ENCODE measurements at regions not wholly inside any gene's neighbourhood (a gene's known extent, or its start where the extent isn't known, plus 50 kb on each side); places are given as distances from the start of the nearest gene placed in this dataset.

DNA sequence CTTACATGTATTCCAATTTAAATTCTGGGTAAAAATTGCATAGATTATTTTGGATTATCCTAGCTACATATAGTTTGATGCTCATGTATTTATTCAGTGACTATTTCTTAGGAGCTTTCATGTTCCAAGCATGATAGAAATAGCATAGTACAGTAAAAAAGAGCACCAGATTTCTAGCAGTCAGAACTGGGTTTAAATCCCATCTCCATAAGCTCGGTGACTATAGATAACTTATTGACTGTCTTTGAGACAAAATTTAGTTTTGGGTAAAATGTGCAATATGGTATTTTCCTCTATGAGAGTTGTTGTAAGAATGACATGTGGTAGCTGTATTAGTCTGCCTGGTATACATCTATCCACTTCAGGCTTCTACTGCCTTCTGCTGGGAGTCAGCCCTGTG, 889.6 kb downstream of the DTWD2 start:
- TF ChIP-seq CTCF (IDR thresholded peaks at IDR 0.05 in 2 of 3, conservative IDR thresholded peaks at IDR 0.05 in 1 of 3; ENCODE audit: control insufficient read depth in 2 of 3, extremely low read depth in 1 of 3, insufficient read depth in 1 of 3, low read depth in 3 of 3, low read length in 3 of 3) = no peak
- TF ChIP-seq EZH2 (IDR thresholded peaks at IDR 0.05; ENCODE audit: borderline replicate concordance, control insufficient read depth, low read depth, low read length) = no peak
- no peak for TF ChIP-seq RAD21 (IDR thresholded peaks at IDR 0.05; ENCODE audit: insufficient read depth, low read depth, low read length)
- no peak for TF ChIP-seq RB1 (IDR thresholded peaks at IDR 0.05; ENCODE audit: borderline replicate concordance)
- no peak for TF ChIP-seq GABPA (IDR thresholded peaks at IDR 0.05; ENCODE audit: low read depth)
- TF ChIP-seq YY1 (IDR thresholded peaks at IDR 0.05; ENCODE audit: low read depth, low read length) = no peak
- TF ChIP-seq PAX8 (IDR thresholded peaks at IDR 0.05) = no peak
- no peak for TF ChIP-seq CREB1 (IDR thresholded peaks at IDR 0.05; ENCODE audit: low read depth)
- TF ChIP-seq NFYB (IDR thresholded peaks at IDR 0.05; ENCODE audit: insufficient read depth, low read depth, low read length) = no peak
- TF ChIP-seq POLR2A (IDR thresholded peaks at IDR 0.05; ENCODE audit: low read depth, low read length) = no peak
- TF ChIP-seq, protein P1, sequence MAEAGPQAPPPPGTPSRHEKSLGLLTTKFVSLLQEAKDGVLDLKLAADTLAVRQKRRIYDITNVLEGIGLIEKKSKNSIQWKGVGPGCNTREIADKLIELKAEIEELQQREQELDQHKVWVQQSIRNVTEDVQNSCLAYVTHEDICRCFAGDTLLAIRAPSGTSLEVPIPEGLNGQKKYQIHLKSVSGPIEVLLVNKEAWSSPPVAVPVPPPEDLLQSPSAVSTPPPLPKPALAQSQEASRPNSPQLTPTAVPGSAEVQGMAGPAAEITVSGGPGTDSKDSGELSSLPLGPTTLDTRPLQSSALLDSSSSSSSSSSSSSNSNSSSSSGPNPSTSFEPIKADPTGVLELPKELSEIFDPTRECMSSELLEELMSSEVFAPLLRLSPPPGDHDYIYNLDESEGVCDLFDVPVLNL (IDR thresholded peaks at IDR 0.05; ENCODE audit: low read depth, low read length) = no peak
- no peak for TF ChIP-seq HDGF (IDR thresholded peaks at IDR 0.05)
- no peak for TF ChIP-seq NFIC (IDR thresholded peaks at IDR 0.05; ENCODE audit: low read depth, low read length)

Data from GM12878 (cell line).